ENCODE measurements at regions not wholly inside any gene's neighbourhood (a gene's known extent, or its start where the extent isn't known, plus 50 kb on each side); places are given as distances from the start of the nearest gene placed in this dataset.

DNA sequence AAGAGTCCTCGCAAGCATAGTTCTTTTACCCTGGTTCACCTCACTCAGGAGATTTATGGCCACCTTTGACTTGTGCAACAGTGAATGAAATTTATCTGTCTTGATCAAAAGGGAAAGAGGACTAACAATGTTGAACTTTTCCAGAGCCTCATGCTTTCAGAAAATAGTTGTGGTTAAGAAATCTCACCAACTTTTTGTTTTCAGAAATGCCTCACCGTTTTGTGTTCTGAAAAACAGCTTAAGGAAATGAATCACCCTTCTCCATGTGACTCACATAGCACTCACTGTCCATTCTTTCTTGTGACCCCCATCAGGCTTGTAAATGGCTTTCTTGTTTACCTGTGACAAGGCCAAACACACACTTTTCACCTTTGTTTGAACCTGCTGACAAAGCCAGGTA is 148.6 kb upstream of the FAM3C start:
- TF ChIP-seq POLR2AphosphoS5 (IDR thresholded peaks at IDR 0.05; ENCODE audit: low read depth, low read length) (peak; percentile 76), CEBPB (IDR thresholded peaks at IDR 0.05; ENCODE audit: low read depth) (peak; percentile 98), EZH2phosphoT487 (IDR thresholded peaks at IDR 0.05; ENCODE audit: borderline replicate concordance) (no peak), CBX3 (IDR thresholded peaks at IDR 0.05; ENCODE audit: low read depth) (peak; percentile 89; the same call in 1 of the 2 replicates), SP1 (IDR thresholded peaks at IDR 0.05; ENCODE audit: low read depth) (peak; percentile 100), ZFX (IDR thresholded peaks at IDR 0.05) (no peak), TCF7L2 (IDR thresholded peaks at IDR 0.05; ENCODE audit: borderline replicate concordance, extremely low read depth, insufficient read depth, insufficient read length) (peak; percentile 95), ZNF274 (IDR thresholded peaks at IDR 0.05; ENCODE audit: low read depth, low read length) (no peak), JUND (IDR thresholded peaks at IDR 0.05) (peak; percentile 100), POLR2A (IDR thresholded peaks at IDR 0.05; ENCODE audit: borderline replicate concordance, extremely low read depth, insufficient read depth, insufficient read length) (no peak)
- TF ChIP-seq, protein P1, sequence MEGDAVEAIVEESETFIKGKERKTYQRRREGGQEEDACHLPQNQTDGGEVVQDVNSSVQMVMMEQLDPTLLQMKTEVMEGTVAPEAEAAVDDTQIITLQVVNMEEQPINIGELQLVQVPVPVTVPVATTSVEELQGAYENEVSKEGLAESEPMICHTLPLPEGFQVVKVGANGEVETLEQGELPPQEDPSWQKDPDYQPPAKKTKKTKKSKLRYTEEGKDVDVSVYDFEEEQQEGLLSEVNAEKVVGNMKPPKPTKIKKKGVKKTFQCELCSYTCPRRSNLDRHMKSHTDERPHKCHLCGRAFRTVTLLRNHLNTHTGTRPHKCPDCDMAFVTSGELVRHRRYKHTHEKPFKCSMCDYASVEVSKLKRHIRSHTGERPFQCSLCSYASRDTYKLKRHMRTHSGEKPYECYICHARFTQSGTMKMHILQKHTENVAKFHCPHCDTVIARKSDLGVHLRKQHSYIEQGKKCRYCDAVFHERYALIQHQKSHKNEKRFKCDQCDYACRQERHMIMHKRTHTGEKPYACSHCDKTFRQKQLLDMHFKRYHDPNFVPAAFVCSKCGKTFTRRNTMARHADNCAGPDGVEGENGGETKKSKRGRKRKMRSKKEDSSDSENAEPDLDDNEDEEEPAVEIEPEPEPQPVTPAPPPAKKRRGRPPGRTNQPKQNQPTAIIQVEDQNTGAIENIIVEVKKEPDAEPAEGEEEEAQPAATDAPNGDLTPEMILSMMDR (IDR thresholded peaks at IDR 0.05 in 2 of 3, conservative IDR thresholded peaks at IDR 0.05 in 1 of 3; ENCODE audit: borderline replicate concordance in 1 of 3, insufficient read depth in 1 of 3, low read depth in 2 of 3, low read length in 2 of 3), result no peak
- TF ChIP-seq, protein P2, sequence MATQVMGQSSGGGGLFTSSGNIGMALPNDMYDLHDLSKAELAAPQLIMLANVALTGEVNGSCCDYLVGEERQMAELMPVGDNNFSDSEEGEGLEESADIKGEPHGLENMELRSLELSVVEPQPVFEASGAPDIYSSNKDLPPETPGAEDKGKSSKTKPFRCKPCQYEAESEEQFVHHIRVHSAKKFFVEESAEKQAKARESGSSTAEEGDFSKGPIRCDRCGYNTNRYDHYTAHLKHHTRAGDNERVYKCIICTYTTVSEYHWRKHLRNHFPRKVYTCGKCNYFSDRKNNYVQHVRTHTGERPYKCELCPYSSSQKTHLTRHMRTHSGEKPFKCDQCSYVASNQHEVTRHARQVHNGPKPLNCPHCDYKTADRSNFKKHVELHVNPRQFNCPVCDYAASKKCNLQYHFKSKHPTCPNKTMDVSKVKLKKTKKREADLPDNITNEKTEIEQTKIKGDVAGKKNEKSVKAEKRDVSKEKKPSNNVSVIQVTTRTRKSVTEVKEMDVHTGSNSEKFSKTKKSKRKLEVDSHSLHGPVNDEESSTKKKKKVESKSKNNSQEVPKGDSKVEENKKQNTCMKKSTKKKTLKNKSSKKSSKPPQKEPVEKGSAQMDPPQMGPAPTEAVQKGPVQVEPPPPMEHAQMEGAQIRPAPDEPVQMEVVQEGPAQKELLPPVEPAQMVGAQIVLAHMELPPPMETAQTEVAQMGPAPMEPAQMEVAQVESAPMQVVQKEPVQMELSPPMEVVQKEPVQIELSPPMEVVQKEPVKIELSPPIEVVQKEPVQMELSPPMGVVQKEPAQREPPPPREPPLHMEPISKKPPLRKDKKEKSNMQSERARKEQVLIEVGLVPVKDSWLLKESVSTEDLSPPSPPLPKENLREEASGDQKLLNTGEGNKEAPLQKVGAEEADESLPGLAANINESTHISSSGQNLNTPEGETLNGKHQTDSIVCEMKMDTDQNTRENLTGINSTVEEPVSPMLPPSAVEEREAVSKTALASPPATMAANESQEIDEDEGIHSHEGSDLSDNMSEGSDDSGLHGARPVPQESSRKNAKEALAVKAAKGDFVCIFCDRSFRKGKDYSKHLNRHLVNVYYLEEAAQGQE (IDR thresholded peaks at IDR 0.05; ENCODE audit: low read depth), result no peak
- TF ChIP-seq, protein P3, sequence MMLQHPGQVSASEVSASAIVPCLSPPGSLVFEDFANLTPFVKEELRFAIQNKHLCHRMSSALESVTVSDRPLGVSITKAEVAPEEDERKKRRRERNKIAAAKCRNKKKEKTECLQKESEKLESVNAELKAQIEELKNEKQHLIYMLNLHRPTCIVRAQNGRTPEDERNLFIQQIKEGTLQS (IDR thresholded peaks at IDR 0.05), result peak; percentile 51; the same call in 1 of the 2 replicates
